Liver (tissue), 8 donors: ENCODE measurements at regions not wholly inside any gene's neighbourhood (a gene's known extent, or its start where the extent isn't known, plus 50 kb on each side); places are given as distances from the start of the nearest gene placed in this dataset.

Experiments used
- DNase-seq: peaks from one replicate; pipeline ENCODE4 v3.0.0-alpha.2; 2017; ENCODE audit warnings: low spot score
- H3K27ac ChIP-seq, 2 donors: one replicate each; pipeline ENCODE4 v1.7.0; 2013; ENCODE audit warnings: inconsistent platforms in 2 of 2, low read length in 2 of 2, control low read depth in 1 of 2, low read depth in 1 of 2, mild to moderate bottlenecking in 1 of 2
- H3K27me3 ChIP-seq, 4 donors: one replicate each; pipeline versions ENCODE4 v1.6.1 to v1.7.0; 2013; ENCODE audit warnings: low read length in 3 of 4, inconsistent platforms in 1 of 4, mild to moderate bottlenecking in 1 of 4, moderate library complexity in 1 of 4; ENCODE audit not compliant: control insufficient read depth in 4 of 4, insufficient read depth in 4 of 4
- H3K36me3 ChIP-seq, 4 donors: one replicate each; pipeline versions ENCODE4 v1.6.1 to v1.7.0; 2013; ENCODE audit warnings: low read length in 3 of 4, mild to moderate bottlenecking in 3 of 4, low read depth in 1 of 4, moderate library complexity in 1 of 4; ENCODE audit not compliant: control insufficient read depth in 4 of 4, insufficient read depth in 3 of 4
- H3K4me1 ChIP-seq, 4 donors: one replicate each; pipeline versions ENCODE4 v1.6.1 to v1.7.0; 2013; ENCODE audit warnings: low read length in 3 of 4, mild to moderate bottlenecking in 3 of 4, moderate library complexity in 1 of 4; ENCODE audit not compliant: control insufficient read depth in 4 of 4, insufficient read depth in 4 of 4
- H3K4me3 ChIP-seq, 3 donors: one replicate each; pipeline versions ENCODE4 v1.6.1 to v1.7.0; 2013; ENCODE audit warnings: low read length in 3 of 3, control low read depth in 1 of 3, low read depth in 1 of 3, mild to moderate bottlenecking in 1 of 3
- H3K9ac ChIP-seq, 2 donors: one replicate each; pipeline ENCODE4 v1.7.0; 2013; ENCODE audit warnings: low read length in 2 of 2, mild to moderate bottlenecking in 2 of 2, moderate library complexity in 2 of 2, control low read depth in 1 of 2, low read depth in 1 of 2
- H3K9me3 ChIP-seq, 4 donors: one replicate each; pipeline versions ENCODE4 v1.6.1 to v1.7.0; 2013; ENCODE audit warnings: low read length in 3 of 4; ENCODE audit not compliant: control insufficient read depth in 4 of 4
- ATF3 ChIP-seq: IDR thresholded peaks from 2 replicates; pipeline ENCODE4 v1.6.1; 2016; ENCODE audit warnings: antibody characterized with exemption
- CTCF ChIP-seq: fragments of 150-350 bp; IDR thresholded peaks from 2 replicates; pipeline ENCODE4 v1.5.1; 2017; ENCODE audit warnings: improper control_type of control experiment, low read depth, low read length; ENCODE audit not compliant: missing input control
- EGR1 ChIP-seq, 2 donors: IDR thresholded peaks; 2 replicates each; pipeline ENCODE4 v1.6.1; 2016 to 2018; ENCODE audit warnings: antibody characterized with exemption in 2 of 2, low read depth in 2 of 2
- FOXA1 ChIP-seq: IDR thresholded peaks from 2 replicates; pipeline ENCODE4 v1.6.1; 2016; ENCODE audit warnings: antibody characterized with exemption
- FOXA2 ChIP-seq: IDR thresholded peaks from 2 replicates; pipeline ENCODE4 v1.6.1; 2016; ENCODE audit warnings: antibody characterized with exemption
- GABPA ChIP-seq, 2 donors: IDR thresholded peaks in 1 of 2; conservative IDR thresholded peaks in 1 of 2; 2 replicates each; pipeline ENCODE4 v1.6.1; 2016; ENCODE audit warnings: antibody characterized with exemption in 2 of 2, mild to moderate bottlenecking in 1 of 2, moderate library complexity in 1 of 2
- HNF4A ChIP-seq, 2 donors: conservative IDR thresholded peaks; 2 replicates each; pipeline ENCODE4 v1.6.1; 2016; ENCODE audit warnings: antibody characterized with exemption in 2 of 2, mild to moderate bottlenecking in 2 of 2
- JUND ChIP-seq, 2 donors: IDR thresholded peaks; 2 replicates each; pipeline ENCODE4 v1.6.1; 2016; ENCODE audit warnings: antibody characterized with exemption in 2 of 2
- MAX ChIP-seq: IDR thresholded peaks from 2 replicates; pipeline ENCODE4 v1.6.1; 2016; ENCODE audit warnings: antibody characterized with exemption
- NR2F2 ChIP-seq: IDR thresholded peaks from 2 replicates; pipeline ENCODE4 v1.6.1; 2016; ENCODE audit warnings: antibody characterized with exemption
- RAD21 ChIP-seq, 2 donors: IDR thresholded peaks; 2 replicates each; pipeline ENCODE4 v1.6.1; 2016; ENCODE audit warnings: antibody characterized with exemption in 2 of 2, mild to moderate bottlenecking in 2 of 2
- REST ChIP-seq: IDR thresholded peaks from 2 replicates; pipeline ENCODE4 v1.6.1; 2016; ENCODE audit warnings: antibody characterized with exemption, mild to moderate bottlenecking
- RXRA ChIP-seq, 2 donors: IDR thresholded peaks; 2 replicates each; pipeline ENCODE4 v1.6.1; 2017 to 2018; ENCODE audit warnings: antibody characterized with exemption in 2 of 2, mild to moderate bottlenecking in 1 of 2
- SP1 ChIP-seq: IDR thresholded peaks from 2 replicates; pipeline ENCODE4 v1.6.1; 2018; ENCODE audit warnings: antibody characterized with exemption, mild to moderate bottlenecking
- TAF1 ChIP-seq: conservative IDR thresholded peaks from 2 replicates; pipeline ENCODE4 v1.6.1; 2016; ENCODE audit warnings: antibody characterized with exemption, mild to moderate bottlenecking
- YY1 ChIP-seq: IDR thresholded peaks from 2 replicates; pipeline ENCODE4 v1.6.1; 2016; ENCODE audit warnings: antibody characterized with exemption, mild to moderate bottlenecking
- ZBTB33 ChIP-seq: IDR thresholded peaks from 2 replicates; pipeline ENCODE4 v1.6.1; 2016; ENCODE audit warnings: antibody characterized with exemption
- WGBS: extraction: QIAGEN DNeasy Blood & Tissue Kit; methylation state at CpG from one replicate; pipeline ENCODE4 v1.1.7; 2013; 5-methylcytosine and 5-hydroxymethylcytosine counted together
- donor health status: healthy.
- donor health status: healthy.
- donor health status: healthy.
- donor health status: healthy.
- donor health status: healthy.

GRCh38 chr9:100730086-100730485 is 152.2 kb downstream of the CAVIN4 start:
- Histone ChIP-seq H3K27me3 (no peaks in the 10 kb centered on the region), H3K9me3 (no peaks in the 10 kb centered on the region), H3K36me3 (no peaks in the 10 kb centered on the region), H3K27ac (no peak overlapping the region), H3K4me1 (no peaks in the 10 kb centered on the region), H3K9ac (no peak overlapping the region), H3K4me3 (no peak overlapping the region)
- 72% methylated on average over 2 of the region's 2 CpGs for WGBS
- TF ChIP-seq NR2F2 (no peak), ZBTB33 (no peak), SP1 (no peak), EGR1 (IDR thresholded peaks at IDR 0.05; ENCODE audit: low read depth in 2 of 2) (no peak), FOXA1 (no peak), FOXA2 (no peak), YY1 (no peak), RAD21 (IDR thresholded peaks at IDR 0.05) (no peak), HNF4A (conservative IDR thresholded peaks at IDR 0.05) (no peak), ATF3 (no peak), REST (no peak), JUND (IDR thresholded peaks at IDR 0.05) (no peak), GABPA (IDR thresholded peaks at IDR 0.05 in 1 of 2, conservative IDR thresholded peaks at IDR 0.05 in 1 of 2) (no peak), MAX (no peak), TAF1 (no peak), CTCF (no peak), RXRA (IDR thresholded peaks at IDR 0.05) (no peak)
- DNase-seq, result no peak

GRCh38 chr9:100731038-100731556 is 153.2 kb downstream of the CAVIN4 start:
- Histone ChIP-seq H3K9me3 (no peaks in the 10 kb centered on the region), H3K4me1 (no peaks in the 10 kb centered on the region), H3K9ac (no peak overlapping the region), H3K27ac (no peak overlapping the region), H3K36me3 (no peaks in the 10 kb centered on the region), H3K4me3 (no peak overlapping the region), H3K27me3 (no peaks in the 10 kb centered on the region)
- TF ChIP-seq ATF3 (no peak), FOXA1 (no peak), HNF4A (conservative IDR thresholded peaks at IDR 0.05) (no peak), RAD21 (IDR thresholded peaks at IDR 0.05) (no peak), RXRA (IDR thresholded peaks at IDR 0.05) (no peak), JUND (IDR thresholded peaks at IDR 0.05) (no peak), YY1 (no peak)
- DNase-seq, result no peak
- 96% methylated on average over 18 of the region's 18 CpGs for WGBS
